ENCODE measurements at regions not wholly inside any gene's neighbourhood (a gene's known extent, or its start where the extent isn't known, plus 50 kb on each side); places are given as distances from the start of the nearest gene placed in this dataset.

DNA sequence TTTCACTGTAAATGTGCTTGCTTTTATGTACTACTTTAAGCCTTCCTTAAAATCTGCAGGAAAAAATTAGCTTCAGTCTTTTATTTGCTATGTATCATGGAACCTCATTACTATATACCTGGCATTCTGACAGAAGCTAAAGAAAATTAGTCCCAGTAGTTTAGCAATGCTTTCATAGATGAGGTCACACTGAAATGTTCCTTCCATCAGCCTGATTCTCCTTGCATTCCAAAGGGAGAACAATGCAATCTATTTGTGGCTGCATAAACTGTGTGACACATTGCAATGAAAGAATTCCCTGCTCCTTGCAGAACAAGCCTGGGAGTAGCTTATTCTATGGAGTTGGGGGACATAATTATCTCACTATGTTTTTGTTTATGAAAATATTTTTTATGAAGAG is 691.5 kb upstream of the ARPP21 start:
- TF ChIP-seq NR1H2 (CRISPR knock-in tag; IDR thresholded peaks at IDR 0.05): no peak
- TF ChIP-seq NFATC4 (CRISPR knock-in tag; IDR thresholded peaks at IDR 0.05): no peak
- TF ChIP-seq, protein P1, sequence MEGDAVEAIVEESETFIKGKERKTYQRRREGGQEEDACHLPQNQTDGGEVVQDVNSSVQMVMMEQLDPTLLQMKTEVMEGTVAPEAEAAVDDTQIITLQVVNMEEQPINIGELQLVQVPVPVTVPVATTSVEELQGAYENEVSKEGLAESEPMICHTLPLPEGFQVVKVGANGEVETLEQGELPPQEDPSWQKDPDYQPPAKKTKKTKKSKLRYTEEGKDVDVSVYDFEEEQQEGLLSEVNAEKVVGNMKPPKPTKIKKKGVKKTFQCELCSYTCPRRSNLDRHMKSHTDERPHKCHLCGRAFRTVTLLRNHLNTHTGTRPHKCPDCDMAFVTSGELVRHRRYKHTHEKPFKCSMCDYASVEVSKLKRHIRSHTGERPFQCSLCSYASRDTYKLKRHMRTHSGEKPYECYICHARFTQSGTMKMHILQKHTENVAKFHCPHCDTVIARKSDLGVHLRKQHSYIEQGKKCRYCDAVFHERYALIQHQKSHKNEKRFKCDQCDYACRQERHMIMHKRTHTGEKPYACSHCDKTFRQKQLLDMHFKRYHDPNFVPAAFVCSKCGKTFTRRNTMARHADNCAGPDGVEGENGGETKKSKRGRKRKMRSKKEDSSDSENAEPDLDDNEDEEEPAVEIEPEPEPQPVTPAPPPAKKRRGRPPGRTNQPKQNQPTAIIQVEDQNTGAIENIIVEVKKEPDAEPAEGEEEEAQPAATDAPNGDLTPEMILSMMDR (IDR thresholded peaks at IDR 0.05): no peak
- TF ChIP-seq, protein P2, sequence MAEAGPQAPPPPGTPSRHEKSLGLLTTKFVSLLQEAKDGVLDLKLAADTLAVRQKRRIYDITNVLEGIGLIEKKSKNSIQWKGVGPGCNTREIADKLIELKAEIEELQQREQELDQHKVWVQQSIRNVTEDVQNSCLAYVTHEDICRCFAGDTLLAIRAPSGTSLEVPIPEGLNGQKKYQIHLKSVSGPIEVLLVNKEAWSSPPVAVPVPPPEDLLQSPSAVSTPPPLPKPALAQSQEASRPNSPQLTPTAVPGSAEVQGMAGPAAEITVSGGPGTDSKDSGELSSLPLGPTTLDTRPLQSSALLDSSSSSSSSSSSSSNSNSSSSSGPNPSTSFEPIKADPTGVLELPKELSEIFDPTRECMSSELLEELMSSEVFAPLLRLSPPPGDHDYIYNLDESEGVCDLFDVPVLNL (CRISPR knock-in tag; IDR thresholded peaks at IDR 0.05; ENCODE audit: borderline replicate concordance, low read depth): no peak
- no peak for TF ChIP-seq TCF7 (CRISPR knock-in tag; IDR thresholded peaks at IDR 0.05; ENCODE audit: low read depth)
- TF ChIP-seq, protein P3, sequence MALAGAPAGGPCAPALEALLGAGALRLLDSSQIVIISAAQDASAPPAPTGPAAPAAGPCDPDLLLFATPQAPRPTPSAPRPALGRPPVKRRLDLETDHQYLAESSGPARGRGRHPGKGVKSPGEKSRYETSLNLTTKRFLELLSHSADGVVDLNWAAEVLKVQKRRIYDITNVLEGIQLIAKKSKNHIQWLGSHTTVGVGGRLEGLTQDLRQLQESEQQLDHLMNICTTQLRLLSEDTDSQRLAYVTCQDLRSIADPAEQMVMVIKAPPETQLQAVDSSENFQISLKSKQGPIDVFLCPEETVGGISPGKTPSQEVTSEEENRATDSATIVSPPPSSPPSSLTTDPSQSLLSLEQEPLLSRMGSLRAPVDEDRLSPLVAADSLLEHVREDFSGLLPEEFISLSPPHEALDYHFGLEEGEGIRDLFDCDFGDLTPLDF (CRISPR knock-in tag; IDR thresholded peaks at IDR 0.05): no peak

Data from WTC11 (cell line).